Neuron (in vitro differentiated cells): ENCODE measurements at regions not wholly inside any gene's neighbourhood (a gene's known extent, or its start where the extent isn't known, plus 50 kb on each side); places are given as distances from the start of the nearest gene placed in this dataset.

Experiments
- H2AFZ ChIP-seq: one replicate; pipeline ENCODE4 v1.6.1; 2013; ENCODE audit warnings: low read depth, mild to moderate bottlenecking, inconsistent platforms, low read length, moderate library complexity
- H3K27me3 ChIP-seq: one replicate; pipeline ENCODE4 v1.6.1; 2013; ENCODE audit warnings: low read length; ENCODE audit not compliant: insufficient read depth
- H3K36me3 ChIP-seq: one replicate; pipeline ENCODE4 v1.6.1; 2013; ENCODE audit warnings: low read length; ENCODE audit not compliant: insufficient read depth
- H3K4me1 ChIP-seq: one replicate; pipeline ENCODE4 v1.6.1; 2013; ENCODE audit warnings: low read length; ENCODE audit not compliant: insufficient read depth
- H3K4me3 ChIP-seq: 2 replicates; pipeline ENCODE4 v1.5.1; 2013; ENCODE audit warnings: mild to moderate bottlenecking, low read length, moderate library complexity
- H3K9me3 ChIP-seq: one replicate; pipeline ENCODE4 v1.6.1; 2013; ENCODE audit warnings: low read length

DNA sequence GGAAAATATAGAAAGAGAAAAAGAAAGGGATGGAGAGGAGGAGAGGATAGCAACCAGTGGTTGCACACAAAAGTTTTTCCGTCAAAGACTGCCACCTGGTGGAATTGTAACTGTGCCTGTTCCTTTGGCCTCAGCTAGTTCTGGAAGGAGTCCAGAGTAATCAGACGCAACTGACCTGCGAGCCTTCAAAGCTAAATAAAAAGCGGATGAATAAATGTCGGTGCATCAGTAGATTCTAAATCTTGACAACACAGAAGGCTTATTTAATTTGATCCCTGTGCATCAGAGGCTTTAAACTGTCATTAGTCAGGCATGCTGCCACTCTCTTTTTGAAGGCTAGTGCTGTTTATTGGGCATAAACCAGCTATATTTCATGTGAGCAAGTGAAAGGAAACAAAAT is 132.9 kb upstream of the ACO1 start:
- no peak overlapping the region for H3K4me3 ChIP-seq
- H3K4me1 ChIP-seq = no peaks in the 10 kb centered on the region
- no peaks in the 10 kb centered on the region for H3K9me3 ChIP-seq
- H2AFZ ChIP-seq = no peak overlapping the region
- H3K27me3 ChIP-seq = no peaks in the 10 kb centered on the region
- no peaks in the 10 kb centered on the region for H3K36me3 ChIP-seq

DNA sequence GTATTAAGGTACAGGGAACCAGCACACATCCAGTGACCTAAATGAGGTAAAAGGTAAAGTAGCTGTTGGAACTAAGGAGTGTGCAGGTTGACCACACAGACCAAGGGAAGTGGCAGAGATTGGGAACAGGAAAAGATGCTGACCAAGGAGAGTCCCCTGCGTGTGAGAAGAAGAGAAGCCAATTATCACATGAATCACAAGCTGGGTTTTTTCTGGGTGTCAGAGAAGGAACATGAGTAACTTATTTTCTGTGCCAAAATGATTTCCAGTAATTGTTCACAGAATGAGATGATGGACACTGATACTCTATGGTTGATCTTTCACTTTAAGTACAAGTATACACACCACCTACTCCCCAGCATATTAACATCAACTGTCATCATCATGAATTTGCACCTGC is 130.7 kb upstream of the ACO1 start:
- Histone ChIP-seq H3K36me3 (no peaks in the 10 kb centered on the region), H2AFZ (no peak overlapping the region), H3K4me3 (no peak overlapping the region), H3K9me3 (no peaks in the 10 kb centered on the region), H3K4me1 (no peaks in the 10 kb centered on the region), H3K27me3 (no peaks in the 10 kb centered on the region)

DNA sequence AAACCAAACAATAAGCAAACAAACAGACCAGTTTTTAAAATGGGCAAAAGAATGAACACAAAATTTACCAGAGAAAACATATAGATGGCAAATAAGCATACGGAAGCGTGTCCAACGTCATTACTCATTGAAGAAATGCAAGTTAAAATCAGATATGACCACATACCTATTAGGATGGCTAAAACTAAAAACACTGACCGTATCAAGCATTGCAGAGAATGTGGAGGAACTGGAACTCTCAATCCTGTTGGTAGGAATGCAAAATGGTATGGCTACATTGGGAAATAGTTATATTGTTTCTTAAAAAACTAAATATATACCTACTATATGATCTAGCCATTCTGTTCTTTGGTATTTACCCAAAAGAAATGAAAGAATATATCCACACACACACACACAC is 129.4 kb upstream of the ACO1 start:
- no peak overlapping the region for H2AFZ ChIP-seq
- no peaks in the 10 kb centered on the region for H3K27me3 ChIP-seq
- no peaks in the 10 kb centered on the region for H3K9me3 ChIP-seq
- no peak overlapping the region for H3K4me3 ChIP-seq
- no peaks in the 10 kb centered on the region for H3K4me1 ChIP-seq
- no peaks in the 10 kb centered on the region for H3K36me3 ChIP-seq

DNA sequence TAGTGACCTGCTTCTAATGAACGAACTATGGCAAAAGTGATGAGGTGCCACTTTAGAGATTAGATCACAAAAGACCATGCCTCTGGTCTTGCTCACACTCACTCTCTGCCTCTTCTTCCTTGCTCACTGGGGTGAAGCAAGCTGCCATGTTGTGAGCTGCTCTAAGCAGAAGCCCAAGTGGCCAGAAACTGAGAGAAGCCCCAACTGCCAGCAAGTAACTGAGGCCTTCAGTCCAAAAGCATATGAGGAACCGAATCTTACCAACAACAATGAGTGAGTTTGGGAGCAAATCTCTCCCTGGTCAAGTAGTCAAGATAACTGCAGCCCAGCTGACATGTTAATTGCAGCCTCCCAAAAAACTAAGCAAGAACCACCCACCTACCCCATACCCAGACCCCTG is 126.0 kb upstream of the ACO1 start:
- Histone ChIP-seq H3K4me3 (no peak overlapping the region), H2AFZ (no peak overlapping the region), H3K4me1 (no peaks in the 10 kb centered on the region), H3K27me3 (no peaks in the 10 kb centered on the region), H3K36me3 (no peaks in the 10 kb centered on the region), H3K9me3 (no peaks in the 10 kb centered on the region)

DNA sequence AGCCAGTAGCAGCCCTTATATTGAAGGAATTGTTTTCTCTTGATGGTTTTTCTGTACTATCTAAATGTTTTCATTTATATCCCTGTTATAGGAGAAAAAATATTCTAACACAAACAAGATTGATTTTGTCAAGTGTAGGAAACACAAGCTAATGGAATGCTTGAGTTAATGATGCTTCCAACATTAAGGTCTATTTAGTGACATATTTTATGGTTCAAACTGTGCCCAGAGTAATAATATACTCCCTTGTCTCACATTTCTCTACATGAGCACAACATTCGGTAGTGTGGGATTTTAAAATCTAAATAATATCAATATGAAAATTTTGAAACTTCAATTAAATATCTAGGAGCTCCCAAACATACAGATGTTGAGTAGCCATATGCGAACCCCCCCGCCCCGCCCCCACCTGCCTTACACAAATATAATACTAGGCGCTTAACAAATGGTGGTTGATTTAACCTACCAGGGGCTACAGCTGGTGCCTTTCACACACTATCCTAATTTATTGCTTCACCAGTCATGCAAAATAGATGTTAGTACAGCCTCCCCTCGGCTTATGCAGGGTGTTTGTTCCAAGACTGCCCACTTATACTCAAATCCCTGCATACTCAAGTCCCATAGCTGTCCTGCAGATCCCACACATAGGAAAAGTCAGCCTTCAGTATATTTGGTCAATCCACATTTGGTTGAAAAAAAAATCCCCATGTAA is 124.1 kb upstream of the ACO1 start:
- H2AFZ ChIP-seq = no peak overlapping the region
- H3K36me3 ChIP-seq = no peaks in the 10 kb centered on the region
- H3K9me3 ChIP-seq = no peaks in the 10 kb centered on the region
- no peaks in the 10 kb centered on the region for H3K27me3 ChIP-seq
- no peak overlapping the region for H3K4me3 ChIP-seq
- H3K4me1 ChIP-seq = no peaks in the 10 kb centered on the region

DNA sequence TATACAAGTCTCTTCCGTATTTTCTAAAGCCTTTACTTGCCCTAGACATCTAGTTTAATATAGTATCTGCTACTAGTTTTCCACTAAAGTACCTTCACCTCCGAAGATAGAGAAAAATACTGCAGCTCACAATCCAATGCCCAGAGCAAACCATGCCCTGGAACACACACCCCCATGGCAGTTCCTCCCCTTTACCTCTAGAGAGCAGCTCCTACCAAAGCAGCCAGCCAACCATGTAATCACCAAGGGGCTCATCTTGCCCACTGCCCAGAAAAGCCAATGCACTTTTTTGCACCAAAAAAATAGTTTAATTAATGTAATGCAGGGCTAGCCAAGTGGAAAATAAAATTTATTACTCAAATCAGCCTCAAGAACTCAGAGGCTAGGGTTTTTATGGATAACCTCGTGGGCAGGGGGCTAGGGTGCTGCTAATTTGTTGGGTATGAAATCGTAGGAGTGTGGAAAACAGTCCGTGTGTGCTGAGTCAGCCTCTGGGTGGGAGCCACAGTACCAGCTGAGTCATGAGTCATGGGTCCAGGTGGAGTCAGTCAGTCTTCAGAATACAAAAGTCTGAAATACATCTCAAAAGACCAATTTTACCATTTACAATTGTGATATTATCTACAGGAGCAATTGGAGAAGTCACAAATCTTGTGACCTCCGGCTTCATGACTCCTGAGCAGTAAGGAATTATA is 120.1 kb upstream of the ACO1 start:
- H3K4me3 ChIP-seq = no peak overlapping the region
- H3K4me1 ChIP-seq = no peaks in the 10 kb centered on the region
- H3K27me3 ChIP-seq = no peaks in the 10 kb centered on the region
- H3K9me3 ChIP-seq = no peaks in the 10 kb centered on the region
- no peak overlapping the region for H2AFZ ChIP-seq
- no peaks in the 10 kb centered on the region for H3K36me3 ChIP-seq

DNA sequence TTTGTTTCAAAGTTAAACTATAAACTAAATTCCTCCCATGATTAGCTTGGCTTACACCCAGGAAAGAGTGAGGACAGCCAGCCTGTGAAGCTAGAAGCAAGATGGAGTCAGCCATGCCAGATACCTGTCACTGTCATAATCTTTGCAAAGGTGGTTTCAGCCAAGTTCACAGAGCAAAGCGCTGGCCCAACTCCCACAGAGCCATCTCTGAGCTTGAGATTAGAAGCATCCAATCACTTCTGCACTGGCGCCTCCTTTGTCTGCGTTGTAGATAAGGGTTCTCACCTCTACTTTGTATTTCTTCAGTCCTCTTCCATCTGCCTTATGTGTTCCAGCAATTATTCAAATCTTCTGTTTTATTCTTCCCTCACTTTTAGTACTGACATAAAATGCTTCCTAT is 119.4 kb upstream of the ACO1 start:
- no peaks in the 10 kb centered on the region for H3K4me1 ChIP-seq
- H3K9me3 ChIP-seq = no peaks in the 10 kb centered on the region
- no peaks in the 10 kb centered on the region for H3K36me3 ChIP-seq
- no peak overlapping the region for H2AFZ ChIP-seq
- no peak overlapping the region for H3K4me3 ChIP-seq
- H3K27me3 ChIP-seq = no peaks in the 10 kb centered on the region

DNA sequence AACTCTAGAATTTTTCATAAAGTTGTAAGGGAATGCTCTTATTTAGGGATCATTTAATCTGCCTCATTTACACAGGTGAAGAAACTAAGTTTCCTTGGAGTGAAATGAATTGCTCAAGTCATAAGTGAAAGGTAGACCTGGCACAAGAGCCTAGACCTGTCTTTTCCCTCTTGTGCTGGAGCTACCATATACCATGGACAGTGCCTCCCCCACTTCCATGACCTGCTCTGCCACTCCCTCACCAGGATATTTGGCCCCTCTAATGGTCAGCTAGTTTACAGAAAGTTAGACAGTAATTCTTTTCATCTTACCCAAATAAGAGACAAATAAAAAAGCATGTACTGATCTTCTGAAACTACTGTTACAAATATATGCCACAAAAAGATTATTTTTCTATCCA is 105.5 kb upstream of the ACO1 start:
- H3K27me3 ChIP-seq = no peaks in the 10 kb centered on the region
- no peak overlapping the region for H3K4me3 ChIP-seq
- no peak overlapping the region for H2AFZ ChIP-seq
- no peaks in the 10 kb centered on the region for H3K4me1 ChIP-seq
- no peaks in the 10 kb centered on the region for H3K9me3 ChIP-seq
- no peaks in the 10 kb centered on the region for H3K36me3 ChIP-seq

DNA sequence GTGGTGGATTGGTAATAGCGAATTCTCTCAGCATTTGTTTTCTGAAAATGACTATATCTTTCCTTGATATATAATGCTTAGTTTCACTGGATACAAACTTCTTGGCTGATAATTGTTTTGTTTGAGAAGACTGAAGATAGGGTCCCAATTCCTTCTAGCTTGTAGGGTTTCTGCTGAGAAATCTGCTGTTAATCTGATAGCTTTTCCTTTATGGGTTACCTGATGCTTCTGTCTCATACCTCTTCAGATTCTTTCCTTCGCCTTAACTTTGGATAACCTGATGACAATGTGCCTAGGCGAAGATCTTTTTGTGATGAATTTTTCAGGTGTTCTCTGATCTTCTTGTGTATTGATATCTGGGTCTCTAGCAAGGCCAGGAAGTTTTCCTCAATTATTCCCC is 94.7 kb upstream of the ACO1 start:
- H3K4me3 ChIP-seq = no peak overlapping the region

DNA sequence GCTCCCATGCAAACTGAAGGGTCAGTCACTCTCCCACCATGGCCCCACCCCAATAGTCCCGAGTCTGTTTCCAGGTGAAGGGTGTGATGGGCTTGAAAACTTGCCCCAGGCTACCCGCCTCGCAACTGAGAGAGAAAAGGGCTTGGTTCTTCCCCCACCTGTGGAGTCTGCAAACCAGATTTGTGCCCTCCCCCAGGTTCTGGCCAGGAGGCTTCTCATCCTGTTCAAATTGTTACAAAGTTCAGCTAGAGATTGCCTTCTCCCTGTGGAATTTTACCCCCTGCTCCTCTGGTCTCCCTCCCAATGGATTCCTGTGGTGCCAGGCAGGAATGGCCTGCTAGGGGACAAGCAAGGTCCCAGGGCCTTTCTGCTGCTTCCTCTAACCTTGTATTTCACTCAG is 93.1 kb upstream of the ACO1 start:
- Histone ChIP-seq H3K36me3 (no peaks in the 10 kb centered on the region), H3K4me1 (no peaks in the 10 kb centered on the region), H3K9me3 (no peaks in the 10 kb centered on the region), H2AFZ (no peak overlapping the region), H3K4me3 (no peak overlapping the region), H3K27me3 (no peaks in the 10 kb centered on the region)

More for the DNA sequence above, 94.7 kb upstream of the ACO1 start:
- no peak overlapping the region for H2AFZ ChIP-seq
- H3K9me3 ChIP-seq = no peaks in the 10 kb centered on the region
- no peaks in the 10 kb centered on the region for H3K27me3 ChIP-seq
- no peaks in the 10 kb centered on the region for H3K36me3 ChIP-seq
- no peaks in the 10 kb centered on the region for H3K4me1 ChIP-seq

DNA sequence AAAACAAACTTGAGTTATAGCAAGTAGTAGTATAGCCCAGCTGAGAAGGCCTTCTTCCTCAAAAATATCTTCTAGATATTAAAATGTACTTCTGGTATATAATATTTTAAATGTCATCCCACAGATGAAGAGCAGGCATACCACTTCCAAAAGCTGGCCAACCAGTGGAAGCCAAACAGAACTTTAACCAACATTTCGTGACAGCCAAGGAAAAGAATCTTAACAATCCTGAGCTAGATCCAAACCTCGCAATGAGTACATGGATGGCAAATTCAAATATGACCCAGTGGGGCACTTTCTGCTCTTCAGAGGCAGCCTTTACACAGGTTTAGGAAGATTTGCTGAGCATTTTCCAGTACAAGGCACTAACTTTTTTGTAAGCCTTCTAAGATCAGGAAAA is 91.8 kb upstream of the ACO1 start:
- Histone ChIP-seq H3K27me3 (no peaks in the 10 kb centered on the region), H3K4me3 (no peak overlapping the region), H3K4me1 (no peaks in the 10 kb centered on the region), H2AFZ (no peak overlapping the region), H3K36me3 (no peaks in the 10 kb centered on the region), H3K9me3 (no peaks in the 10 kb centered on the region)

DNA sequence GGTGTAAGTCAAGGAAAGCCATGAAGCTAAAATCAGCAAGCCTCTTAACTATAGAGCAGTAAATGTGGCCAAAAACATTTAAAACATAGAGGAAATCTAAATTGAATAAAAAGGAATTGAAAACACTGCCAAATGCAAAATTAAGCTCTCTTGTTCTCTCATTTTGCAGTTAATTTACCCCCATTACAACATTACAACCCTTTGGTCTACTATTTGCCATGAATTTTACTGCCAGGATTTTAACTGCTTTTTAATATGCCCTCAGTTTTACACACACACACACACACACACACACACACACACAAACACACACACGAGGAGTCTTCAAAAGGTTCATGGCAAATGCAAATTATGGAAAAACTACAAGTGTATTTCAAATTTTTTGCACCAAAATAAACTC is 91.4 kb upstream of the ACO1 start:
- Histone ChIP-seq H3K4me1 (no peaks in the 10 kb centered on the region), H3K36me3 (no peaks in the 10 kb centered on the region), H3K27me3 (no peaks in the 10 kb centered on the region), H2AFZ (no peak overlapping the region), H3K9me3 (no peaks in the 10 kb centered on the region), H3K4me3 (no peak overlapping the region)

DNA sequence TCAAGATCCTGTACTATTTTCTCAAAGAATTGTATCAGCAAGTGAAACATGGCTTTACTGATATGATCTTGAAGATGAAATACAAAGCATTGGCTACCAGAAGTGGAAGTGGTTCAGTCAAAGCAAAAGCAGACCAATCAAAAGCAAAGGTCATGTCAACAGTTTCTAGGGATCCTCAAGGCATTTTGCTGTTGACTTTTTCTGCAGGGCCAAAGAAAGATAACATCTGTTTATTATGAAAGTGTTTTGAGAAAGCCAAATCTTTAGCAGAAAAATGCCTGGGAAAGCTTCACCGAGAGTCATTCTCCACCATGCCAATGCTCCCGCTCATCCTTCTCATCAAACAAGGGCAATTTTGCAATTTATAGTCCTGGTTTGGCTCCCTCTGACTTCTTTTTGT is 90.3 kb upstream of the ACO1 start:
- H2AFZ ChIP-seq = no peak overlapping the region
- no peaks in the 10 kb centered on the region for H3K4me1 ChIP-seq
- H3K9me3 ChIP-seq = no peaks in the 10 kb centered on the region
- H3K4me3 ChIP-seq = no peak overlapping the region
- H3K36me3 ChIP-seq = no peaks in the 10 kb centered on the region
- no peaks in the 10 kb centered on the region for H3K27me3 ChIP-seq

DNA sequence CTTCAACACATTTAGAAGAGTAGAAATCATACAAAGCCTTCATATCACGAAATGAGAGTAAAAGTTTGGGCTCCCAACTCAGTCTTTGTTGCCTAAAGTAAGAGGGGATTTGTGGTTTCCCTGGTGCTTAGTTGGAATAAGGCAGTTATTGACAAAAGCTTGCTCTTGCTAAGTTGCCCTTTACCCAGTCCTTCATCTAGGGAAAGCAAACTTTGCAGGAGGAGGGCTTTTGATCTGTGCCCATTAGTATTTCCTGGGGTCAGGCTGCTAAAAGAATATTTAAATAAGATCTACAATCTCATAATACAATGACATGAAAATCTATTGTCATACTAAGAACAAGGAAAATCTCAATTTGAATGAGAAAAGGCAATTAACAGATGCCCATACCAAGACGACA is 84.1 kb upstream of the ACO1 start:
- H3K36me3 ChIP-seq = no peaks in the 10 kb centered on the region
- no peak overlapping the region for H3K4me3 ChIP-seq
- no peaks in the 10 kb centered on the region for H3K9me3 ChIP-seq
- no peaks in the 10 kb centered on the region for H3K27me3 ChIP-seq
- no peak overlapping the region for H2AFZ ChIP-seq
- H3K4me1 ChIP-seq = no peaks in the 10 kb centered on the region
